ENCODE measurements at regions not wholly inside any gene's neighbourhood (a gene's known extent, or its start where the extent isn't known, plus 50 kb on each side); places are given as distances from the start of the nearest gene placed in this dataset.

DNA sequence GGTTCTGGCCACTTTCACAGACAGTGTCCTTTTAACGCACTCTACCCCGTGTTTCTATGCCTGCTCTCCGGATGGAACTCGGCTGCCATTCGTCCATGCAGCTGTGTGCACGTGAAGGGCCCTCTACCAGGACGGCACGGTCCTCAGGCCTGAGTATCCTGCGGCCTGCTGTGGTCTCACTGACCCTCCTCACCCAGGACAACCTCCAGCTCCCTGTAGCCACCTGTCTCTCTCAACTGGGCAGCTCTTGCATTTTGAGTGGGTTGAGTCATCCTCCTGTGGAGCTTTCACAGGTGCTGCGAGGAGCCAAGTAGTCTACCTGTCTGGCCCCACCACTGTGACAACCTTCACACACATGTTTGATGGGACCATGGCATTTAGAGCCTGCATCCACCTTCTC, 321.7 kb upstream of the TSHZ3 start:
- no peak for DNase-seq

DNA sequence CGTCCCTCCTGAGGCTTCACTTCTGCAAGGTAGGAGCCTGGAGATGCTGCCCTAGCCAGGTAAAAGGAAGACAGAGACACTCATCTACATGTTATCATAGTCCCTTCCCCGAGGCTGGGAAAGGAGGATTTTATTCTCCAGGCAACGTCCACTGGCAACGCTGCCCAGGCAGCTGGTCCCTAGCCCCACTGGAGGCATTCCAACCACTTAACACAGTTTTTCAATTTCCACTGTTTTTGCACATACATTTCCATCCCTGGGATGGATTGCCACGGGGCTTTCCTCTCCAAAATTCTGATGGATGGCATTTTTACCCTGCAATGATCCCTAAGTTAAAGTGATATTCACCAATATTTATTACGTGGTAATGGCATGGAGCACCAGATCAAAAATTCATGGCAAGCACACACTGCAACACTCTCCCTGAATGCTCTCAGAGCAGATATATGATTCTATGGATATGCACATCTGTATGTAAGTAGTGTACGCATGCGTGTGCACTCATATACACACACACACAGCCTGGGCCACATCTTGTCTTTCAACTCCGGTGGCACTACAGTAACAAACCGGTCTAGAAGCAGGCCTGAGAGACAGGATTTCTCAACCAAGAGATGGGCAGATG, 322.3 kb upstream of the TSHZ3 start:
- no peak for DNase-seq

GRCh38 chr19:31674503-31675192, 325.4 kb upstream of the TSHZ3 start:
- DNase-seq, result no peak

GRCh38 chr19:31675193-31675913, 326.1 kb upstream of the TSHZ3 start:
- DNase-seq, result no peak

GRCh38 chr19:31676271-31677004, 327.2 kb upstream of the TSHZ3 start:
- DNase-seq, result no peak

DNA sequence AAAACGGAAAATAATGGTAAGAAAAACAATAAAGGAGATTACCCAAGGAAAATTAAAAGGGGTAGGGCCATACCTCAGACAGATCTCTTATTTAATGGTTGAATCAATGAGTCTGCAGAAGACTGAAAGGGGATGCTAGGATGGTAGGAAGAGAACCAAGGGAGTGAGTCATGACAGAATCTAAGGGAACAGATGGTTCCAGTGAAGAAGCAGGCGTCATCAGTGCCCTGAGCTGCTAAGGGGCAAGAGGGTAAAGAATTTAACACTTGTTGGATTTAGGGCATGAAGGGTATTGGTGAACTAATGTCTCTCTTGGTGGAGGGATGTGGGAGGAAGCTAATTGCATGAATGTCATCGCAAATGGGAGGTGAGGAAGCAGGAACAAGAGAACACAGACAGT, 329.2 kb upstream of the TSHZ3 start:
- DNase-seq, result no peak

- DNase-seq, result no peak
Measured at GRCh38 chr19:31681121-31681520, 331.9 kb upstream of the TSHZ3 start.

- no peak for DNase-seq
Measured at GRCh38 chr19:31693131-31693932, 344.1 kb upstream of the TSHZ3 start.

GRCh38 chr19:31693933-31694269, 344.7 kb upstream of the TSHZ3 start:
- no peak for DNase-seq

DNA sequence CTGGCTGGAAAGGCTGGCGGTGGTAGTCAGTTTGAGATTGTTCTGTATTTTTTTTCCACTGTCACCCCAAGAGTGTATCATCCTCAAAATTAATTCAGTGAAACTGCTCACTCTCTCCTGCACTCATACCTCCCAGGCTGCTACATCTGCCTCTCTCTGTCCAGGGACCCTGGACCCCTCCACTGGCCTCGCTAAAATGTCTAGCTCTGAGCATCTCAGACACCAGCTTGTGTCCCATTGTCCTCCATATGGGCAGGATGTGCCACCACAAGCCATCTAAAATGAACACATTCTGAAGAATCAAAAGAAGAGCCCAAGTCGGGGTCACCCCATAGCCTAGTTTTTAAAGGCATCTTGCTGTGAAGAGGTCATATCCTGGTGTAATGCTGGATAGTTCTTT, 345.5 kb upstream of the TSHZ3 start:
- no peak for DNase-seq

DNA sequence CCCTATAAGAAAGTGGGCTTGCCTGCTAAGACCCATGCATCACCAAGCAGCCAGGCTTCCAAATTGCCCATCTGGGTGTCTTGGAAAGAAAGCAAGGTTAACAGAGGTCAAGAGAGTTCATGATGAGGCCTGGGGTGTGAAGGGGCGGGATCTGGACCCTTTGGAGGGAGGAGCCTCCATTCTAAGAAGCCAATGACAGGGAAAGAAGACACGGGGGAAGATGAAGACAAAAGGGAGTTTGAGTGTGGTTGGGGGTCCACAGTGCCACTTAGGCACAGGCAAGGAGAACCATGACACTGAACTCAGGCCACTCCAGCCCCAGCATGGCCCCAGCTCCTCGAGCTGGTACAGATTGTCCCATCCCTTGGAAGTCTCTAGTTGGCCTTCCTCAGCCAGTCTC, 350.2 kb upstream of the TSHZ3 start:
- no peak for DNase-seq

- DNase-seq, result no peak
Measured at GRCh38 chr19:31701146-31701545, 351.9 kb upstream of the TSHZ3 start.

DNA sequence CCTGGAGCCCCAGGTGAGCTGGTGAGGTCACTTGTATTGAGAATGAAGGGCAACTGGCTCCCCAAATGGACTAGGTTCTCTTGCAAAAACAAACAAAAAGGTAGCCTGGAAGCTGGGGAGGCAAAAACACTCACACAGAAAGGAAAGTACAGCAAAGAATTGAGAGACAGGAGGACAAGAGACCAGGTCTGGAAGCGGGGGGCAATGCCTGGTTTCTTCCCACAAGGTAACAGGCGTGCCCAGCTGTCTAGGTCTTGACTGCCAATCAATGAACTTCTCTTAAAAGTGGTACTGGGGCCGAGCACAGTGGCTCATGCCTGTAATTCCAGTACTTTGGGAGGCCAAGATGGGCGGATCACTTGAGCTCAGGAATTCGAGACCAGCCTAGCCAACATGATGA, 356.4 kb upstream of the TSHZ3 start:
- DNase-seq, result no peak

DNA sequence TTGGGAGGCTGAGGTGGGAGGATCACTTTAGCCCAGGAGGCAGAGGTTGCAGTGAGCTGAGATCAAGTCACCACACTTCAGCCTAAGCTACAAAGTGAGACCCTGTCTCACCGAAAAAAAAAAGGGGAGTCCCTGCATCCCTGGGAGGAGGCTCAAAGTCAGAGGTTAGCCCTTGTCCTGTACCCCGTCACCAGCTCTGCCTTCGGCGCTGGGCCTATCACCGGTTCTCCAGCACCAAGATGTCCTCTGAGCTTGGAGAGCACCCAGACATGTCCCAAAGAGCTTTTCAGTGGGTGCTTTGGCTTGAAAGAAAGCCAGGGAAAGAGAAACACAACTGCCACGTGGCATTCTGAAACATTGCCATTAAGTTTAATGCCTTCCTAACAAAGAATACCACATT, 356.9 kb upstream of the TSHZ3 start:
- no peak for DNase-seq

GRCh38 chr19:31706691-31707620, 357.7 kb upstream of the TSHZ3 start:
- DNase-seq, result no peak

GRCh38 chr19:31708520-31708919, 359.3 kb upstream of the TSHZ3 start:
- no peak for DNase-seq

DNA sequence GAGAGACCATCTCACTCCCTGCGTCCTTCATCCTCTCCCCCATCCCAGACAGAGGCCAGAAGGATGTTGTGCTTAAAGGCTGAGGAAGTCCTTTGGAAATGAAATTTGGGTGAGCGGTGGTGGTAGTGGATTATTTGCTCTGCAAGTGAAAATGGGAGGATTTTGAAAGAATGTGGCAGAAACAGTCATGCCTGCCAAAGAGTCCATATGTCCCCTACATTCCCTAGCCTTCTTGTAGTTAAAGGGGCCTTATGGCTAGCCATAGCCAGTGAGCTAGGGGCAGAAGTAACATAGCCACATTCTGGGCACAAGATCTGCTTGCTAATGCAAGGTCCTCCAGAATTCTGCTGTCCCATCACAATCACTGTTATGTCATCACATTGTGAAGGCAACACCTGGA, 360.2 kb upstream of the TSHZ3 start:
- DNase-seq, result no peak

DNA sequence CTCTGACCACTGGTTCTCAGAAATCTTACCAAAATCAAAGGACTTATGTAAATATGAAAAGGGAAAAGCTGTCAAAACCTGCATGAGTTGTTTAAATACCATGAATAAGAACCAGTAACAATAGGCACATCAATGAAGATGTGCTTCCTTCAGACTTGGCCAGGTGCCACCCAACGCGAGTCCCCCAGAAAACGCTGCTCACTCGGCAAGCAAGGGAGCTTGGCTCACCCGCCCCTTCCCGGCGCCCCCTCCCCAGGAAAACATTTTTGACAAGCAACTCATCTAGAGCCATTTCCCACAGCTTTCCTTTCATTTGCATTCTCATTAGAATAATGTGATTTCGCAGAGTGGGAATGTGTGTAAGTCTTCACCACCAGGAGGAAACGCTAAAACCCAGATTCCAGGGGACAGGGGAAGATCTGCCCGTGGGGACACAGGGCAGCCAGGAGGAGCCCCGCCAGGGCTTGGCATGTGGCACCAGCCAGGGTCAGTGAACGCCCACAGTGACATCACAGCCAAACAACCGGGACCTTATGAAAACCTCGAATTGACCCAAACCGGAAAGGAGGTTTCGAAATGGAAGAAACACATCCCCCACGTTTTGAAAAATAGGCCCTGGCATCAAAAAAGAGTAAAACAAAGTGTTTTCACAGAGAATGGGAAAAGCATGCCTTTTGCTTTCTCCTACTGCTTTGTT, 366.2 kb upstream of the TSHZ3 start:
- no peak for DNase-seq

DNA sequence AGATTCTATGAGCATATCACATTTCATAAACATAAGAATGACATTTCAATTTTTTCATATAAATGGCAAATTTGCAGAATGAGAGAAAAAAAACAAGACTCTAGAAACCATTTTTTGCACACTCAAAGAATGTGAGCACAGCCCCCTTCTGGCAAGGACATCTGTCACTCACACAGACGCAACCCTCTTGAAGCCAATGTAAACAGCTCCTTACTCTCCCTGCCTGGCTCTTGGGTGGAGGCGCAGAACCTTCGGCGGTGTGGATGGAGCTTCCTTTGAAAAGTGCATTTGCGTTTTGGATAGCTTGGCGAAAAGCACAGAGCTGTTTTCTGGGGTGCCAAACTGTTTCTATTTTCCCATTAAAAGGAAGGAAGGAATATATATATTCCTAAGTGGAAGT, 367.6 kb upstream of the TSHZ3 start:
- DNase-seq, result no peak

DNA sequence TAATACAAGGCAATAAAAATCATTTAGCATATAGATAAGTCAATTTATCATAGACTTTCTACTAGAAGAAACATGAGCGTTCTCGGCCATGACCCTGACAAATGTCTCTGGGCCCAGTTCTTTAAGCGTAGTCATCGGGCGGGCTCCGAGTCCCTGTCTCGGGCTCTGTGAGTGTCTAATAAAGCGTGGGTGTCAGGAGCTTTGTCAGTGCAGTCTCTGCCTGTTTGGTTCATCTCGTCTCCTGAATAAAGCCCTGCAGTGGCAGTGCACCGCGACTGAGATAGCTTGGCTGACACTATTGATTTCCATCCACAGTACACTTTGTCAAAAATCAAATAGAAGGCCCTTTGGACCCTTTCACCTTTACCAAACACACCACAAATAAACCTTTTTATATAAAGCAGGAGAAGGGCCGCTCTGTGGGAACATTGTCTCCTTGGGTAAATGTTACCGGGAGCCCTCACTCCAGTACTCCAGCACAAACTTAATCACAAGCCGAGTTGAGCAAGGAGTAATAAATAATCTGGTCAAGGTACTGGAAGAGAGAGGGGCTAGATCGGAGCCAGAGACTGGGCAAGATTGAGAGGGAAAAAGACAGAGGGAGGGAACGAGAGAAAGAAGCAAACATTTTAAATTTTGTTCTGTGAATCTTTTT, 368.2 kb upstream of the TSHZ3 start:
- no peak for DNase-seq

All from effector CD4-positive, alpha-beta T cell (primary cell).